GM12878 (cell line): ENCODE measurements at regions not wholly inside any gene's neighbourhood (a gene's known extent, or its start where the extent isn't known, plus 50 kb on each side); places are given as distances from the start of the nearest gene placed in this dataset.

Experiments used
- ATAC-seq: fragments of 200-7000 bp; cut with Tn5 transposase; 3 replicates; pipeline ENCODE4 v1.9.1; 2020; ENCODE audit warnings: mild to moderate bottlenecking, moderate library complexity
- BruUV-seq: library from RNA; stranded (reverse); fragments of 400-500 nt; replicated peaks from 2 replicates; lab custom pipeline; 2021; lab: Mats Ljungman, UMichigan
- CTCF ChIA-PET: fragments of 300-600 bp; sonication (Branson Sonifier 250); formaldehyde crosslinking; extraction: SDS; loops from one replicate; lab custom pipeline; 2021; ENCODE audit warnings: inconsistent platforms; lab: Yijun Ruan, JAX
- POLR2A ChIA-PET: fragments of 350-600 bp; formaldehyde crosslinking; extraction: SDS; loops from one replicate; lab custom pipeline; 2021; ENCODE audit warnings: inconsistent platforms; lab: Charles Lee
- RAD21 ChIA-PET: fragments of 300-600 bp; sonication (Branson Sonifier 250); formaldehyde crosslinking; loops from one replicate; lab custom pipeline; 2023; ENCODE audit warnings: antibody characterized with exemption; ENCODE audit not compliant: unreplicated experiment; lab: Charles Lee
- SMC1A ChIA-PET: fragments of 300-600 bp; sonication (Branson Sonifier 250); formaldehyde crosslinking; loops from one replicate; lab custom pipeline; 2023; ENCODE audit not compliant: unreplicated experiment, uncharacterized antibody; lab: Charles Lee
- DNase-seq: peaks from one replicate; pipeline ENCODE4 v3.0.0-alpha.2; 2011; ENCODE audit warnings: low read depth, low spot score
- FAIRE-seq: peaks from 3 replicates; lab custom pipeline; 2011; peaks lifted over from hg19 to GRCh38; lab: Jason Lieb, UNC
- H2AFZ ChIP-seq: 2 replicates; pipeline ENCODE4 v1.6.0; 2011; ENCODE audit warnings: low read depth, low read length, control low read depth; ENCODE audit not compliant: control insufficient read depth
- H3K27ac ChIP-seq: 2 replicates; pipeline ENCODE4 v1.5.1; 2011; ENCODE audit warnings: control low read depth; ENCODE audit not compliant: control insufficient read depth, insufficient read depth
- H3K27me3 ChIP-seq, 2 experiments: replicated peaks in 1 of 2; 2 replicates each; pipeline versions ENCODE4 v1.6.0 to v1.6.1; 2011; ENCODE audit warnings: low read length in 1 of 2; ENCODE audit not compliant: control insufficient read depth in 2 of 2, insufficient read depth in 2 of 2
- H3K36me3 ChIP-seq, 2 experiments: 2 replicates each; pipeline ENCODE4 v1.5.1; 2011; ENCODE audit warnings: low read length in 1 of 2; ENCODE audit not compliant: control insufficient read depth in 2 of 2, insufficient read depth in 2 of 2
- H3K4me1 ChIP-seq: 2 replicates; pipeline ENCODE4 v1.6.1; 2011; ENCODE audit warnings: mild to moderate bottlenecking, low read length, moderate library complexity, mixed read lengths; ENCODE audit not compliant: control insufficient read depth, insufficient read depth
- H3K4me2 ChIP-seq: 2 replicates; pipeline ENCODE4 v1.6.0; 2011; ENCODE audit warnings: control low read depth; ENCODE audit not compliant: control insufficient read depth, insufficient read depth
- H3K4me3 ChIP-seq: fragments of 200-600 bp; sonication (generic); 2 replicates; pipeline ENCODE4 v1.5.1; 2016
- H3K79me2 ChIP-seq: 2 replicates; pipeline ENCODE4 v1.6.0; 2011; ENCODE audit warnings: low read length; ENCODE audit not compliant: control insufficient read depth, insufficient read depth
- H3K9ac ChIP-seq: 2 replicates; pipeline ENCODE4 v1.8.0; 2011; ENCODE audit warnings: low read length, control low read depth, mixed read lengths; ENCODE audit not compliant: control insufficient read depth, insufficient read depth
- H3K9me3 ChIP-seq: replicated peaks from 3 replicates; pipeline ENCODE4 v1.5.1; 2011; ENCODE audit warnings: mild to moderate bottlenecking, low read length; ENCODE audit not compliant: control insufficient read depth, insufficient read depth
- H4K20me1 ChIP-seq: 2 replicates; pipeline ENCODE4 v1.6.0; 2011; ENCODE audit not compliant: control insufficient read depth, insufficient read depth
- ASH2L ChIP-seq: fragments of 300-600, 200-600 bp; sonication (generic); IDR thresholded peaks from 2 replicates; pipeline ENCODE4 v1.6.1; 2017; ENCODE audit warnings: low read depth, mild to moderate bottlenecking, borderline replicate concordance
- BRCA1 ChIP-seq: IDR thresholded peaks from 2 replicates; pipeline ENCODE4 v1.6.1; 2011; ENCODE audit warnings: low read depth, low read length, improper control_type of control experiment
- CHD2 ChIP-seq: IDR thresholded peaks from 2 replicates; pipeline ENCODE4 v1.6.1; 2011; ENCODE audit warnings: low read depth, low read length, improper control_type of control experiment, borderline replicate concordance
- CREB1 ChIP-seq: IDR thresholded peaks from 2 replicates; pipeline ENCODE4 v1.6.1; 2012; ENCODE audit warnings: low read depth, mild to moderate bottlenecking, inconsistent platforms
- HDAC6 ChIP-seq: fragments of 200-600 bp; sonication (generic); IDR thresholded peaks from one replicate; pipeline ENCODE4 v1.8.0; 2017; ENCODE audit warnings: antibody characterized with exemption; ENCODE audit not compliant: unreplicated experiment
- KDM1A ChIP-seq: fragments of 200-600 bp; sonication (generic); IDR thresholded peaks from 2 replicates; pipeline ENCODE4 v1.6.1; 2016; ENCODE audit warnings: borderline replicate concordance
- NR2C1 ChIP-seq: fragments of 450-650 bp; IDR thresholded peaks from 2 replicates; pipeline ENCODE4 v1.6.1; 2017; ENCODE audit warnings: antibody characterized with exemption, mild to moderate bottlenecking, moderate library complexity
- RCOR1 ChIP-seq: conservative IDR thresholded peaks from 2 replicates; pipeline ENCODE4 v1.6.1; 2012; ENCODE audit warnings: low read depth, low read length, improper control_type of control experiment
- SIN3A ChIP-seq: IDR thresholded peaks from 2 replicates; pipeline ENCODE4 v1.6.1; 2012; ENCODE audit warnings: low read depth, low read length, improper control_type of control experiment
- SREBF2 ChIP-seq: IDR thresholded peaks from 2 replicates; pipeline ENCODE4 v1.6.1; 2012; ENCODE audit warnings: mild to moderate bottlenecking, low read length
- STAT3 ChIP-seq: IDR thresholded peaks from 2 replicates; pipeline ENCODE4 v1.6.1; 2011; ENCODE audit warnings: low read depth, low read length, improper control_type of control experiment
- USF2 ChIP-seq: IDR thresholded peaks from 2 replicates; pipeline ENCODE4 v1.6.1; 2011; ENCODE audit warnings: low read depth, low read length, improper control_type of control experiment, borderline replicate concordance
- YY1 ChIP-seq: IDR thresholded peaks from 2 replicates; pipeline ENCODE4 v1.6.1; 2011; ENCODE audit warnings: low read depth, mild to moderate bottlenecking, low read length
- ZBED1 ChIP-seq: IDR thresholded peaks from 2 replicates; pipeline ENCODE4 v1.6.1; 2016; ENCODE audit warnings: borderline replicate concordance
- ZZZ3 ChIP-seq: IDR thresholded peaks from 2 replicates; pipeline ENCODE4 v1.6.1; 2011; ENCODE audit warnings: low read depth; ENCODE audit not compliant: control insufficient read depth, insufficient read length
- WGBS: methylation state at CpG from one replicate; pipeline ENCODE4 v1.1.6; 2016; ENCODE audit warnings: low lambda C conversion rate; ENCODE audit not compliant: insufficient replicate concordance, insufficient coverage; ENCODE audit errors: missing lambda C conversion rate; 5-methylcytosine and 5-hydroxymethylcytosine counted together
- in situ Hi-C: fragments of 300-500 bp; cut with MboI; formaldehyde crosslinking; loops from 9 replicates; pipeline ENCODE4 v1.14.3; 2018; ENCODE audit warnings: mixed read lengths
- intact Hi-C: fragments of 100-400 bp; cut with micrococcal nuclease; formaldehyde crosslinking; loops from one replicate; pipeline ENCODE4 v1.14.2; 2022; ENCODE audit not compliant: unreplicated experiment

- DNase-seq (no peak), FAIRE-seq (no peak), ATAC-seq (no peak)
- no peak overlapping the region for H3K9ac ChIP-seq
- 7% methylated on average over 3 of the region's 3 CpGs for WGBS
- H3K79me2 ChIP-seq, result no peaks in the 10 kb centered on the region
- TF ChIP-seq ZZZ3 (no peak), SIN3A (no peak), SREBF2 (no peak), RCOR1 (no peak), STAT3 (no peak), BRCA1 (no peak), YY1 (no peak), KDM1A (no peak), NR2C1 (no peak), USF2 (no peak)
- no peaks in the 10 kb centered on the region for H3K4me1 ChIP-seq
- SMC1A ChIA-PET, result no interaction called here
- intact Hi-C loops (no loop called here), in situ Hi-C loops (no loop called here)
- CTCF ChIA-PET, result no interaction called here
- POLR2A ChIA-PET, result no interaction called here
- no peak overlapping the region for H3K4me2 ChIP-seq
- H3K4me3 ChIP-seq, result no peak overlapping the region
- no peak overlapping the region for H2AFZ ChIP-seq
- H4K20me1 ChIP-seq, result no peaks in the 10 kb centered on the region
- H3K27me3 ChIP-seq, result no peaks in the 10 kb centered on the region
- H3K9me3 ChIP-seq, result no peaks in the 10 kb centered on the region
- H3K27ac ChIP-seq, result no peak overlapping the region
- BruUV-seq, result no TSS peak
- RAD21 ChIA-PET, result no interaction called here
- no peaks in the 10 kb centered on the region for H3K36me3 ChIP-seq
Measured at GRCh38 chr9:82284758-82285157, 296.2 kb downstream of the SPATA31D1 start.

- DNase-seq, result no peak
- Histone ChIP-seq H3K79me2 (no peaks in the 10 kb centered on the region), H3K4me3 (no peak overlapping the region), H3K4me1 (no peaks in the 10 kb centered on the region), H3K9ac (no peak overlapping the region), H4K20me1 (no peaks in the 10 kb centered on the region), H3K4me2 (no peak overlapping the region), H3K27ac (no peak overlapping the region), H3K36me3 (no peaks in the 10 kb centered on the region), H2AFZ (no peak overlapping the region), H3K27me3 (no peaks in the 10 kb centered on the region), H3K9me3 (no peaks in the 10 kb centered on the region)
- TF ChIP-seq CHD2 (no peak), HDAC6 (no peak), ASH2L (no peak), ZBED1 (no peak), CREB1 (no peak)
- SMC1A ChIA-PET, result no interaction called here
- CTCF ChIA-PET, result no interaction called here
- no peak for FAIRE-seq
- in situ Hi-C loops, result no loop called here
- RAD21 ChIA-PET, result no interaction called here
- no peak for ATAC-seq
- POLR2A ChIA-PET, result no interaction called here
- intact Hi-C loops, result no loop called here
- BruUV-seq, result no TSS peak
- 80% methylated on average over 5 of the region's 5 CpGs for WGBS
Measured at GRCh38 chr9:82295181-82295580, 306.6 kb downstream of the SPATA31D1 start.
